ENCODE measurements at regions not wholly inside any gene's neighbourhood (a gene's known extent, or its start where the extent isn't known, plus 50 kb on each side); places are given as distances from the start of the nearest gene placed in this dataset.
"Not testable (repeated sequence)": the region's sequence is repeated elsewhere in the genome, so short reads cannot be mapped to it uniquely, and the experiment has no call there.

- no peak overlapping the region for H3K27ac ChIP-seq (ENCODE audit: low read length)
- intact Hi-C loops (cut with micrococcal nuclease; ENCODE audit: unreplicated experiment): no loop called here
- ChIA-PET POLR2A (no interaction called here), CTCF (no interaction called here)
- no peak overlapping the region for H3K4me3 ChIP-seq (ENCODE audit: low read depth in 2 of 2, low read length in 2 of 2)
- no peaks in the 10 kb centered on the region for H3K9me3 ChIP-seq (ENCODE audit: control insufficient read depth, insufficient read depth, low read depth, low read length)
- TF ChIP-seq, protein P1, sequence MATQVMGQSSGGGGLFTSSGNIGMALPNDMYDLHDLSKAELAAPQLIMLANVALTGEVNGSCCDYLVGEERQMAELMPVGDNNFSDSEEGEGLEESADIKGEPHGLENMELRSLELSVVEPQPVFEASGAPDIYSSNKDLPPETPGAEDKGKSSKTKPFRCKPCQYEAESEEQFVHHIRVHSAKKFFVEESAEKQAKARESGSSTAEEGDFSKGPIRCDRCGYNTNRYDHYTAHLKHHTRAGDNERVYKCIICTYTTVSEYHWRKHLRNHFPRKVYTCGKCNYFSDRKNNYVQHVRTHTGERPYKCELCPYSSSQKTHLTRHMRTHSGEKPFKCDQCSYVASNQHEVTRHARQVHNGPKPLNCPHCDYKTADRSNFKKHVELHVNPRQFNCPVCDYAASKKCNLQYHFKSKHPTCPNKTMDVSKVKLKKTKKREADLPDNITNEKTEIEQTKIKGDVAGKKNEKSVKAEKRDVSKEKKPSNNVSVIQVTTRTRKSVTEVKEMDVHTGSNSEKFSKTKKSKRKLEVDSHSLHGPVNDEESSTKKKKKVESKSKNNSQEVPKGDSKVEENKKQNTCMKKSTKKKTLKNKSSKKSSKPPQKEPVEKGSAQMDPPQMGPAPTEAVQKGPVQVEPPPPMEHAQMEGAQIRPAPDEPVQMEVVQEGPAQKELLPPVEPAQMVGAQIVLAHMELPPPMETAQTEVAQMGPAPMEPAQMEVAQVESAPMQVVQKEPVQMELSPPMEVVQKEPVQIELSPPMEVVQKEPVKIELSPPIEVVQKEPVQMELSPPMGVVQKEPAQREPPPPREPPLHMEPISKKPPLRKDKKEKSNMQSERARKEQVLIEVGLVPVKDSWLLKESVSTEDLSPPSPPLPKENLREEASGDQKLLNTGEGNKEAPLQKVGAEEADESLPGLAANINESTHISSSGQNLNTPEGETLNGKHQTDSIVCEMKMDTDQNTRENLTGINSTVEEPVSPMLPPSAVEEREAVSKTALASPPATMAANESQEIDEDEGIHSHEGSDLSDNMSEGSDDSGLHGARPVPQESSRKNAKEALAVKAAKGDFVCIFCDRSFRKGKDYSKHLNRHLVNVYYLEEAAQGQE (IDR thresholded peaks at IDR 0.05; ENCODE audit: insufficient read depth in 1 of 2, low read depth in 2 of 2, low read length in 1 of 2): no peak
- no peak for TF ChIP-seq POLR2AphosphoS5 (IDR thresholded peaks at IDR 0.05; ENCODE audit: low read depth, low read length)
- TF ChIP-seq CTCF (IDR thresholded peaks at IDR 0.05): no peak
- TF ChIP-seq SIN3A (IDR thresholded peaks at IDR 0.05; ENCODE audit: borderline replicate concordance, insufficient read depth, low read depth, low read length): no peak
- no peak for TF ChIP-seq TCF7L2 (IDR thresholded peaks at IDR 0.05; ENCODE audit: low read depth, low read length)
- no peaks in the 10 kb centered on the region for H3K27me3 ChIP-seq (ENCODE audit: control insufficient read depth, insufficient read depth, low read length)
- no peak for DNase-seq (ENCODE audit: low read depth, low spot score)
- in situ Hi-C loops (cut with HindIII; ENCODE audit: low pct_unique_long_range_greater_than_20kb, low sequenced_read_pairs): no loop called here
- H3K36me3 ChIP-seq (ENCODE audit: control insufficient read depth, insufficient read depth, low read length): no peaks in the 10 kb centered on the region
- H3K4me1 ChIP-seq (ENCODE audit: control insufficient read depth, insufficient read depth, low read length): no peaks in the 10 kb centered on the region
- no peak for ATAC-seq
- no TSS peak for BruUV-seq (replicated peaks)
Observed at GRCh38 chrX:2554891-2555290, 54.1 kb upstream of the DHRSX start.

GRCh38 chrX:2554066-2554465 lies 53.3 kb upstream of the DHRSX start:
- H3K36me3 ChIP-seq (ENCODE audit: control insufficient read depth, insufficient read depth, low read length); H3K4me3 ChIP-seq (ENCODE audit: low read depth in 2 of 2, low read length in 2 of 2); POLR2A ChIA-PET; CTCF ChIA-PET; H3K9me3 ChIP-seq (ENCODE audit: control insufficient read depth, insufficient read depth, low read depth, low read length); ATAC-seq; BruUV-seq (replicated peaks); H3K27ac ChIP-seq (ENCODE audit: low read length); H3K27me3 ChIP-seq (ENCODE audit: control insufficient read depth, insufficient read depth, low read length); in situ Hi-C loops (cut with HindIII; ENCODE audit: low pct_unique_long_range_greater_than_20kb, low sequenced_read_pairs); DNase-seq (ENCODE audit: low read depth, low spot score); H3K4me1 ChIP-seq (ENCODE audit: control insufficient read depth, insufficient read depth, low read length); intact Hi-C loops (cut with micrococcal nuclease; ENCODE audit: unreplicated experiment): not testable (repeated sequence)

GRCh38 chrX:2552621-2553201 lies 51.9 kb upstream of the DHRSX start:
- Histone ChIP-seq H3K27ac (ENCODE audit: low read length) (no peak overlapping the region), H3K4me3 (ENCODE audit: low read depth in 2 of 2, low read length in 2 of 2) (no peak overlapping the region), H3K9me3 (ENCODE audit: control insufficient read depth, insufficient read depth, low read depth, low read length) (no peaks in the 10 kb centered on the region), H3K4me1 (ENCODE audit: control insufficient read depth, insufficient read depth, low read length) (no peaks in the 10 kb centered on the region), H3K27me3 (ENCODE audit: control insufficient read depth, insufficient read depth, low read length) (no peaks in the 10 kb centered on the region), H3K36me3 (ENCODE audit: control insufficient read depth, insufficient read depth, low read length) (no peaks in the 10 kb centered on the region)
- CTCF ChIA-PET: no interaction called here
- TF ChIP-seq, protein P1 (IDR thresholded peaks at IDR 0.05; ENCODE audit: insufficient read depth in 1 of 2, low read depth in 2 of 2, low read length in 1 of 2): no peak
- TF ChIP-seq CTCF (IDR thresholded peaks at IDR 0.05) (no peak), TCF7L2 (IDR thresholded peaks at IDR 0.05; ENCODE audit: low read depth, low read length) (no peak), POLR2AphosphoS5 (IDR thresholded peaks at IDR 0.05; ENCODE audit: low read depth, low read length) (no peak)
- ATAC-seq: no peak
- POLR2A ChIA-PET: no interaction called here
- no TSS peak for BruUV-seq (replicated peaks)
- intact Hi-C loops (cut with micrococcal nuclease; ENCODE audit: unreplicated experiment): no loop called here
- no peak for DNase-seq (ENCODE audit: low read depth, low spot score)
- in situ Hi-C loops (cut with HindIII; ENCODE audit: low pct_unique_long_range_greater_than_20kb, low sequenced_read_pairs): no loop called here
